HFF-Myc (cell line): ENCODE measurements at regions not wholly inside any gene's neighbourhood (a gene's known extent, or its start where the extent isn't known, plus 50 kb on each side); places are given as distances from the start of the nearest gene placed in this dataset.
A peak's percentile ranks its signal among the peaks of the same experiment; 100 is the strongest.

Experiments used
- DNase-seq: peaks from one replicate; pipeline ENCODE4 v3.0.0-alpha.2; 2011; ENCODE audit warnings: low read depth; ENCODE audit errors: extremely low read depth
- H3K4me3 ChIP-seq: replicated peaks from 2 replicates; pipeline ENCODE4 v1.5.1; 2011; ENCODE audit warnings: low read depth, mild to moderate bottlenecking, control low read depth, low read length
- CTCF ChIP-seq: IDR thresholded peaks from 2 replicates; pipeline ENCODE4 v1.5.1; 2012; ENCODE audit warnings: mild to moderate bottlenecking, low read depth, low read length, control low read depth; ENCODE audit errors: missing control alignments

- no peak for DNase-seq
- H3K4me3 ChIP-seq = no peak overlapping the region
- TF ChIP-seq CTCF = no peak
Measured at GRCh38 chr2:62591491-62591890, 85.5 kb upstream of the TMEM17 start.

- no peak for TF ChIP-seq CTCF
- DNase-seq = no peak
- H3K4me3 ChIP-seq = no peak overlapping the region
Measured at GRCh38 chr2:62589691-62590356, 83.8 kb upstream of the TMEM17 start.

DNA sequence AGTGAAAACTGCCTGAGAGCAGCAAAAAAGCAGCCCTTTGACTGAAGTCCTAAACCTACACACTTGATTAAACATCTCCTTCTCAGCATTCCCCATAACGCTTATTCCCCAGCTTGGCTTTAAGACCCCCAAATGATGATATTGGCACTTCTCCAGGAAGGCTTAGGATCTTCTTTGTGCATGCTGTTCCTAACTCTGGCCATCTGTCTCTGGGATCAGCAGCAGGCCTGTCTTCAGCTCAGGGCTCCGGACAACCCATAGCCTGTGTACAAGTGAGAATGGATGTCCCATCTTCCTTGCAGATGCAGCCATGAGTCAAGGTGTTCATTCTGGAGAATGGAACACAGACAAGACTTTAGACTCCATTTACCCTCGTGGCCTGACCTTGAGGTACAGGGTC, 81.6 kb upstream of the TMEM17 start:
- no peak for DNase-seq
- TF ChIP-seq CTCF = no peak

DNA sequence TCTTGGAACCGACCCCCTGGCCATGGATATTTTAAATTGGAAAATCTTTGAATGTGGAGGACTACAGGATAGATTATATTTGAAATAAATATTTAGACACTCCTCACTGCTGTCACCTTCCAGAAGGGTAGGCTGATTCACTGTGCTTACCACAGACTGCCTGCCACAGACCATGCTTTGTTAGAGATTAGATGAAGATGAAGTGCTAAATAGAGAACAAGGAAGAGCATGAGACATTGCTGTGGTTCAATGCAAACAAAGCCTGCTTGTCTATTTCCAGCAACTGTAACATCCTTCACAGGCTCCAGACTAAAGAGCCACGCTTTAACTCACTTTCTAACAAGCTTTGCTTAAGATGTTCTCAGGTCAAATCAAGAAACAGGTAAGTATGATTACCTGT, 81.0 kb upstream of the TMEM17 start:
- DNase-seq = no peak
- TF ChIP-seq CTCF = no peak
- no peak overlapping the region for H3K4me3 ChIP-seq

More for the DNA sequence above, 81.6 kb upstream of the TMEM17 start:
- H3K4me3 ChIP-seq = no peak overlapping the region

DNA sequence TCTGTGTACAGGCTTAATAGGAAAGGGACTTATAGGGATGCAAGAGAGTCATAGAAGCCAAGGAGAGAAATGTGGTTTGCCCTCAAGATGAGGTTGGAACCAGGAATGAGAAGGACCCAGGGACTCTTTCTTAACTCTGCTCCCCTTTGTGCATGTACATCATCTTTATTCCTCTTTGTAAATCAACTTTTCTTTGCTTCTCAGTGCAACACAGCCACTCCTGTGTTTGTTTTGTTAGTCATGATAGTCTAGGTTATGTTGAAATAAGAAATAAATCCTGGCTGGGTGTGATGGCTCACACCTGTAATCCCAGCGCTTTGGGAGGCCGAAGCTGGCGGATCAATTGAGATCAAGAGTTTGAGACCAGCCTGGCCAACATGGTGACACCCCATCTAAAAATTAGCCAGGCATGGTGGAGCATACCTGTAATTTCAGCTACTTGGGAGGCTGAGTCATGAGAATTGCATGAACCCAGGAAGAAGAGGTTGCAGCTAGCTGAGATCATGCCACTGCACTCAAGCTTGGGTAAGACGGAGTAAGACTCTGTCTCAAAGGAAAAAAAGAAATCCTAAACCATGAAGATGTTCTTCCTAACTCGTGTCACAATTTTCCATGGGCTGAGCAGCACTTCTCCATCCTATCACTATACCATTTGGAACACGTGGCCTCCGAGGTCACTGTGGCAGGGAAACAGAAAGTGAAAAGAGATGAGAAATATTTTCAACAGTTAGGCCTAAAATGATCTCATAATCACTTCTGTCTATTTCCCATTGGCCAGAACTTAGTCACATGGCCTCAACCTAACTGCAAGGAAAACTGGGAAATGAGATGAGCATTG, 73.0 kb upstream of the TMEM17 start:
- DNase-seq = no peak
- H3K4me3 ChIP-seq = no peak overlapping the region
- no peak for TF ChIP-seq CTCF

GRCh38 chr2:62577994-62578781, 72.2 kb upstream of the TMEM17 start:
- no peak for TF ChIP-seq CTCF
- DNase-seq = peak; percentile 66

More at GRCh38 chr2:62577994-62578781, 72.2 kb upstream of the TMEM17 start:
- H3K4me3 ChIP-seq = no peak overlapping the region
